SK-N-SH (cell line): ENCODE measurements at regions not wholly inside any gene's neighbourhood (a gene's known extent, or its start where the extent isn't known, plus 50 kb on each side); places are given as distances from the start of the nearest gene placed in this dataset.
A peak's percentile ranks its signal among the peaks of the same experiment; 100 is the strongest.

ENCODE experiments used
- CTCF ChIA-PET: fragments of 300-600, 350-600 bp; formaldehyde crosslinking; extraction: SDS; loops from one replicate; lab custom pipeline; 2021; lab: Yijun Ruan, JAX
- POLR2A ChIA-PET: fragments of 350-600 bp; sonication (Branson Sonifier 250); formaldehyde crosslinking; extraction: SDS; loops from one replicate; lab custom pipeline; 2020; ENCODE audit warnings: antibody characterized with exemption, inconsistent platforms; lab: Yijun Ruan, JAX
- DNase-seq: peaks from one replicate; pipeline ENCODE4 v3.0.0; 2012
- H2AFZ ChIP-seq: fragments of 200-600 bp; sonication (generic); 2 replicates; pipeline ENCODE4 v1.8.1; 2016; ENCODE audit warnings: antibody characterized with exemption, mild to moderate bottlenecking, low read depth
- H3F3A ChIP-seq: fragments of 200-600 bp; sonication (generic); replicated peaks from 2 replicates; pipeline ENCODE3; 2016; ENCODE audit warnings: antibody characterized with exemption, mild to moderate bottlenecking; ENCODE audit not compliant: insufficient read depth
- H3K27ac ChIP-seq, 2 experiments: fragments of 200-500 bp in 1 of 2; fragments of 200-600 bp in 1 of 2; sonication (Bioruptor generic) in 1 of 2; sonication (generic), shearing (Covaris generic) in 1 of 2; 2 replicates each; pipeline versions ENCODE4 v1.5.1 to v1.6.1; 2014 to 2016; ENCODE audit warnings: low read depth in 2 of 2, inconsistent platforms in 1 of 2, low read length in 1 of 2, mild to moderate bottlenecking in 1 of 2, mixed read lengths in 1 of 2
- H3K27me3 ChIP-seq: fragments of 200-600 bp; sonication (generic), shearing (Covaris generic); 2 replicates; pipeline ENCODE4 v1.6.1; 2016; ENCODE audit warnings: mixed run types; ENCODE audit not compliant: insufficient read depth
- H3K36me3 ChIP-seq, 2 experiments: fragments of 200-500 bp in 1 of 2; fragments of 200-600 bp in 1 of 2; sonication (Bioruptor generic) in 1 of 2; sonication (generic) in 1 of 2; replicated peaks in 1 of 2; 2 replicates each; pipeline versions ENCODE3 to v1.5.1; 2014 to 2016; ENCODE audit warnings: low read length in 1 of 2, mild to moderate bottlenecking in 1 of 2; ENCODE audit not compliant: insufficient read depth in 2 of 2, control insufficient read depth in 1 of 2
- H3K4me1 ChIP-seq, 2 experiments: fragments of 200-500 bp in 1 of 2; fragments of 200-600 bp in 1 of 2; sonication (Bioruptor generic) in 1 of 2; sonication (generic), shearing (Covaris generic) in 1 of 2; 2 replicates each; pipeline versions ENCODE4 v1.5.1 to v1.6.1; 2014 to 2016; ENCODE audit warnings: low read depth in 1 of 2, low read length in 1 of 2, mixed run types in 1 of 2; ENCODE audit not compliant: insufficient read depth in 2 of 2, control insufficient read depth in 1 of 2
- H3K4me2 ChIP-seq: fragments of 200-600 bp; sonication (generic), shearing (Covaris generic); 2 replicates; pipeline ENCODE4 v1.6.1; 2017; ENCODE audit warnings: mixed run types
- H3K4me3 ChIP-seq, 2 experiments: fragments of 200-500 bp in 1 of 2; fragments of 200-600 bp in 1 of 2; sonication (Bioruptor generic) in 1 of 2; sonication (generic), shearing (Covaris generic) in 1 of 2; 2 replicates each; pipeline versions ENCODE4 v1.5.1 to v1.8.1; 2014 to 2016; ENCODE audit warnings: low read depth in 2 of 2, inconsistent platforms in 1 of 2, low read length in 1 of 2, mild to moderate bottlenecking in 1 of 2, mixed read lengths in 1 of 2, moderate library complexity in 1 of 2
- H3K79me2 ChIP-seq: fragments of 200-600 bp; sonication (generic); 2 replicates; pipeline ENCODE4 v1.8.1; 2017; ENCODE audit warnings: mild to moderate bottlenecking; ENCODE audit not compliant: insufficient read depth
- H3K9ac ChIP-seq: fragments of 200-600 bp; sonication (generic); 2 replicates; pipeline ENCODE4 v1.6.1; 2017; ENCODE audit warnings: mixed run types
- H3K9me2 ChIP-seq: fragments of 200-600 bp; sonication (generic); 2 replicates; pipeline ENCODE4 v1.6.1; 2017; ENCODE audit warnings: mixed run types
- H3K9me3 ChIP-seq: fragments of 200-600 bp; sonication (generic); 2 replicates; pipeline ENCODE4 v1.6.1; 2017; ENCODE audit warnings: mixed run types, mild to moderate bottlenecking, moderate library complexity
- H4K20me1 ChIP-seq: fragments of 200-600 bp; sonication (generic); 2 replicates; pipeline ENCODE4 v1.6.1; 2017; ENCODE audit warnings: mild to moderate bottlenecking, mixed run types; ENCODE audit not compliant: insufficient read depth
- CHD2 ChIP-seq: fragments of 150-350 bp; IDR thresholded peaks from 2 replicates; pipeline ENCODE4 v1.6.1; 2018; ENCODE audit warnings: low read length; ENCODE audit not compliant: partially characterized antibody
- EP300 ChIP-seq, 2 experiments: IDR thresholded peaks; 2 replicates each; pipeline versions ENCODE4 v1.4.0 to v1.6.1; 2012; ENCODE audit warnings: borderline replicate concordance in 1 of 2, low read depth in 1 of 2, low read length in 1 of 2
- FOSL2 ChIP-seq: IDR thresholded peaks from 2 replicates; pipeline ENCODE4 v1.4.0; 2012; ENCODE audit warnings: low read depth, mild to moderate bottlenecking, moderate library complexity, borderline replicate concordance
- FOXM1 ChIP-seq: IDR thresholded peaks from 2 replicates; pipeline ENCODE4 v1.4.0; 2012; ENCODE audit warnings: low read depth, mild to moderate bottlenecking
- GABPA ChIP-seq: IDR thresholded peaks from 2 replicates; pipeline ENCODE4 v1.4.0; 2012; ENCODE audit warnings: low read depth, mild to moderate bottlenecking
- GATA2 ChIP-seq: sonication (generic); formaldehyde crosslinking; IDR thresholded peaks from 2 replicates; pipeline ENCODE4 v1.5.0; 2020; ENCODE audit warnings: mild to moderate bottlenecking, missing genetic modification reagents
- NFIC ChIP-seq: IDR thresholded peaks from 2 replicates; pipeline ENCODE4 v1.4.0; 2012; ENCODE audit warnings: borderline replicate concordance
- RCOR1 ChIP-seq: fragments of 150-350 bp; IDR thresholded peaks from 2 replicates; pipeline ENCODE4 v1.6.1; 2017; ENCODE audit warnings: antibody characterized with exemption, low read length
- SMC3 ChIP-seq: IDR thresholded peaks from 2 replicates; pipeline ENCODE4 v1.6.1; 2012; ENCODE audit warnings: low read depth, low read length, improper control_type of control experiment
- TAF1 ChIP-seq: IDR thresholded peaks from 2 replicates; pipeline ENCODE4 v1.6.1; 2012; ENCODE audit warnings: low read depth, mild to moderate bottlenecking, low read length, moderate library complexity, borderline replicate concordance
- TEAD4 ChIP-seq: IDR thresholded peaks from 2 replicates; pipeline ENCODE4 v1.4.0; 2012; ENCODE audit warnings: mild to moderate bottlenecking, borderline replicate concordance; ENCODE audit not compliant: insufficient read depth
- YY1 ChIP-seq: IDR thresholded peaks from 2 replicates; pipeline ENCODE4 v1.4.0; 2012; ENCODE audit warnings: low read depth, mild to moderate bottlenecking
- WGBS: methylation state at CpG from one replicate; pipeline ENCODE4 v1.1.6; 2017; ENCODE audit warnings: low lambda C conversion rate; 5-methylcytosine and 5-hydroxymethylcytosine counted together
- TF ChIP-seq, protein P1 (sequence below): IDR thresholded peaks from 2 replicates; pipeline ENCODE4; 2012
- TF ChIP-seq, protein P2 (sequence below): IDR thresholded peaks from 2 replicates; pipeline ENCODE4 v1.4.0; 2012; ENCODE audit warnings: low read depth
- TF ChIP-seq, protein P3 (sequence below): IDR thresholded peaks from 2 replicates; pipeline ENCODE4 v1.4.0; 2012; ENCODE audit warnings: low read depth, borderline replicate concordance
- TF ChIP-seq, protein P4 (sequence below): fragments of 200-600 bp; sonication (generic); IDR thresholded peaks from 2 replicates; pipeline ENCODE4 v1.6.1; 2017; ENCODE audit warnings: antibody characterized with exemption, mild to moderate bottlenecking, moderate library complexity
- TF ChIP-seq, protein P5 (sequence below): IDR thresholded peaks from 2 replicates; pipeline ENCODE4 v1.6.1; 2012; ENCODE audit warnings: mild to moderate bottlenecking, low read depth, low read length, moderate library complexity
- TF ChIP-seq, protein P6 (sequence below): IDR thresholded peaks from 2 replicates; pipeline ENCODE4 v1.4.0; 2012; ENCODE audit warnings: low read depth, borderline replicate concordance

DNA sequence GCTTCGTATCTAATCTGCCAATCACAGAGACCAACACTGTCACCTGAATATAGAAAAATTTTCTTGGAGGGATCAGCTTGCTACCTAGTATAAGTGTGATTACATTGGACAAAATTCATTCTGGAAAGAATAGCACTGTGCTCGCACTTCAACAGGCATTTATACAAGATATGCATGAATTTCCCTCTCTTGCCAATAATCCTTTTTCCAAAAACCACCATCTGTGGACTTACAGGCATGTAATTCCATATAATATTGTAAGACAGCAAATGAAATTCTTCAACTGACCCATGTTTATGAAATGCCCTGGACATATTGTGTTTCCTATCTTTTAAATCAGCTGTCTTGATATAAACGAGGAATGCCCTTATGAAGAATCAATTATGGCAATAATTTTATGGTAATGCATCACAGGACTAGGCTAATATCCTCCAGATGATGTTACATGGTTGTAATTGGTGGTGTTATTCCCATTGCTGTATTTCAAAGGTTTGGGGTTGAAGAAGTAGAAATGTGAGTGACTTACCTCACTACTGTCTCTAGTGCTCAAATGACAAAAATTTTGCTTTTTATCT, 861.4 kb upstream of the NECTIN3 start:
- Histone ChIP-seq H3K9me3 (no peaks in the 10 kb centered on the region), H4K20me1 (no peaks in the 10 kb centered on the region), H3F3A (no peaks in the 10 kb centered on the region), H3K36me3 (no peaks in the 10 kb centered on the region), H3K4me1 (no peaks in the 10 kb centered on the region), H2AFZ (no peak overlapping the region), H3K9ac (no peak overlapping the region), H3K4me2 (no peak overlapping the region), H3K27me3 (no peaks in the 10 kb centered on the region), H3K27ac (no peak overlapping the region), H3K4me3 (no peak overlapping the region), H3K9me2 (no peaks in the 10 kb centered on the region), H3K79me2 (no peaks in the 10 kb centered on the region)
- ChIA-PET CTCF (no interaction called here), POLR2A (no interaction called here)
- DNase-seq: peak; percentile 14
- 48% methylated on average over 3 of the region's 3 CpGs for WGBS
- no peak for TF ChIP-seq GABPA
- TF ChIP-seq, protein P1, sequence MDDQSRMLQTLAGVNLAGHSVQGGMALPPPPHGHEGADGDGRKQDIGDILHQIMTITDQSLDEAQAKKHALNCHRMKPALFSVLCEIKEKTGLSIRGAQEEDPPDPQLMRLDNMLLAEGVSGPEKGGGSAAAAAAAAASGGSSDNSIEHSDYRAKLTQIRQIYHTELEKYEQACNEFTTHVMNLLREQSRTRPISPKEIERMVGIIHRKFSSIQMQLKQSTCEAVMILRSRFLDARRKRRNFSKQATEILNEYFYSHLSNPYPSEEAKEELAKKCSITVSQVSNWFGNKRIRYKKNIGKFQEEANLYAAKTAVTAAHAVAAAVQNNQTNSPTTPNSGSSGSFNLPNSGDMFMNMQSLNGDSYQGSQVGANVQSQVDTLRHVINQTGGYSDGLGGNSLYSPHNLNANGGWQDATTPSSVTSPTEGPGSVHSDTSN: no peak
- TF ChIP-seq, protein P2, sequence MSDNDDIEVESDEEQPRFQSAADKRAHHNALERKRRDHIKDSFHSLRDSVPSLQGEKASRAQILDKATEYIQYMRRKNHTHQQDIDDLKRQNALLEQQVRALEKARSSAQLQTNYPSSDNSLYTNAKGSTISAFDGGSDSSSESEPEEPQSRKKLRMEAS: no peak
- TF ChIP-seq GATA2: peak; percentile 73
- peak; percentile 79; the same call in 1 of the 2 replicates for TF ChIP-seq RCOR1
- no peak for TF ChIP-seq FOXM1
- TF ChIP-seq, protein P3, sequence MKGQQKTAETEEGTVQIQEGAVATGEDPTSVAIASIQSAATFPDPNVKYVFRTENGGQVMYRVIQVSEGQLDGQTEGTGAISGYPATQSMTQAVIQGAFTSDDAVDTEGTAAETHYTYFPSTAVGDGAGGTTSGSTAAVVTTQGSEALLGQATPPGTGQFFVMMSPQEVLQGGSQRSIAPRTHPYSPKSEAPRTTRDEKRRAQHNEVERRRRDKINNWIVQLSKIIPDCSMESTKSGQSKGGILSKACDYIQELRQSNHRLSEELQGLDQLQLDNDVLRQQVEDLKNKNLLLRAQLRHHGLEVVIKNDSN: no peak
- no peak for TF ChIP-seq FOSL2
- TF ChIP-seq SMC3: no peak
- TF ChIP-seq, protein P4, sequence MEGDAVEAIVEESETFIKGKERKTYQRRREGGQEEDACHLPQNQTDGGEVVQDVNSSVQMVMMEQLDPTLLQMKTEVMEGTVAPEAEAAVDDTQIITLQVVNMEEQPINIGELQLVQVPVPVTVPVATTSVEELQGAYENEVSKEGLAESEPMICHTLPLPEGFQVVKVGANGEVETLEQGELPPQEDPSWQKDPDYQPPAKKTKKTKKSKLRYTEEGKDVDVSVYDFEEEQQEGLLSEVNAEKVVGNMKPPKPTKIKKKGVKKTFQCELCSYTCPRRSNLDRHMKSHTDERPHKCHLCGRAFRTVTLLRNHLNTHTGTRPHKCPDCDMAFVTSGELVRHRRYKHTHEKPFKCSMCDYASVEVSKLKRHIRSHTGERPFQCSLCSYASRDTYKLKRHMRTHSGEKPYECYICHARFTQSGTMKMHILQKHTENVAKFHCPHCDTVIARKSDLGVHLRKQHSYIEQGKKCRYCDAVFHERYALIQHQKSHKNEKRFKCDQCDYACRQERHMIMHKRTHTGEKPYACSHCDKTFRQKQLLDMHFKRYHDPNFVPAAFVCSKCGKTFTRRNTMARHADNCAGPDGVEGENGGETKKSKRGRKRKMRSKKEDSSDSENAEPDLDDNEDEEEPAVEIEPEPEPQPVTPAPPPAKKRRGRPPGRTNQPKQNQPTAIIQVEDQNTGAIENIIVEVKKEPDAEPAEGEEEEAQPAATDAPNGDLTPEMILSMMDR: no peak
- TF ChIP-seq, protein P5, sequence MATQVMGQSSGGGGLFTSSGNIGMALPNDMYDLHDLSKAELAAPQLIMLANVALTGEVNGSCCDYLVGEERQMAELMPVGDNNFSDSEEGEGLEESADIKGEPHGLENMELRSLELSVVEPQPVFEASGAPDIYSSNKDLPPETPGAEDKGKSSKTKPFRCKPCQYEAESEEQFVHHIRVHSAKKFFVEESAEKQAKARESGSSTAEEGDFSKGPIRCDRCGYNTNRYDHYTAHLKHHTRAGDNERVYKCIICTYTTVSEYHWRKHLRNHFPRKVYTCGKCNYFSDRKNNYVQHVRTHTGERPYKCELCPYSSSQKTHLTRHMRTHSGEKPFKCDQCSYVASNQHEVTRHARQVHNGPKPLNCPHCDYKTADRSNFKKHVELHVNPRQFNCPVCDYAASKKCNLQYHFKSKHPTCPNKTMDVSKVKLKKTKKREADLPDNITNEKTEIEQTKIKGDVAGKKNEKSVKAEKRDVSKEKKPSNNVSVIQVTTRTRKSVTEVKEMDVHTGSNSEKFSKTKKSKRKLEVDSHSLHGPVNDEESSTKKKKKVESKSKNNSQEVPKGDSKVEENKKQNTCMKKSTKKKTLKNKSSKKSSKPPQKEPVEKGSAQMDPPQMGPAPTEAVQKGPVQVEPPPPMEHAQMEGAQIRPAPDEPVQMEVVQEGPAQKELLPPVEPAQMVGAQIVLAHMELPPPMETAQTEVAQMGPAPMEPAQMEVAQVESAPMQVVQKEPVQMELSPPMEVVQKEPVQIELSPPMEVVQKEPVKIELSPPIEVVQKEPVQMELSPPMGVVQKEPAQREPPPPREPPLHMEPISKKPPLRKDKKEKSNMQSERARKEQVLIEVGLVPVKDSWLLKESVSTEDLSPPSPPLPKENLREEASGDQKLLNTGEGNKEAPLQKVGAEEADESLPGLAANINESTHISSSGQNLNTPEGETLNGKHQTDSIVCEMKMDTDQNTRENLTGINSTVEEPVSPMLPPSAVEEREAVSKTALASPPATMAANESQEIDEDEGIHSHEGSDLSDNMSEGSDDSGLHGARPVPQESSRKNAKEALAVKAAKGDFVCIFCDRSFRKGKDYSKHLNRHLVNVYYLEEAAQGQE: no peak
- TF ChIP-seq, protein P6, sequence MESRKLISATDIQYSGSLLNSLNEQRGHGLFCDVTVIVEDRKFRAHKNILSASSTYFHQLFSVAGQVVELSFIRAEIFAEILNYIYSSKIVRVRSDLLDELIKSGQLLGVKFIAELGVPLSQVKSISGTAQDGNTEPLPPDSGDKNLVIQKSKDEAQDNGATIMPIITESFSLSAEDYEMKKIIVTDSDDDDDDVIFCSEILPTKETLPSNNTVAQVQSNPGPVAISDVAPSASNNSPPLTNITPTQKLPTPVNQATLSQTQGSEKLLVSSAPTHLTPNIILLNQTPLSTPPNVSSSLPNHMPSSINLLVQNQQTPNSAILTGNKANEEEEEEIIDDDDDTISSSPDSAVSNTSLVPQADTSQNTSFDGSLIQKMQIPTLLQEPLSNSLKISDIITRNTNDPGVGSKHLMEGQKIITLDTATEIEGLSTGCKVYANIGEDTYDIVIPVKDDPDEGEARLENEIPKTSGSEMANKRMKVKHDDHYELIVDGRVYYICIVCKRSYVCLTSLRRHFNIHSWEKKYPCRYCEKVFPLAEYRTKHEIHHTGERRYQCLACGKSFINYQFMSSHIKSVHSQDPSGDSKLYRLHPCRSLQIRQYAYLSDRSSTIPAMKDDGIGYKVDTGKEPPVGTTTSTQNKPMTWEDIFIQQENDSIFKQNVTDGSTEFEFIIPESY: no peak
- TF ChIP-seq EP300 (IDR thresholded peaks at IDR 0.05; ENCODE audit: borderline replicate concordance in 1 of 2, low read depth in 1 of 2, low read length in 1 of 2): peak in 1 of 2 experiments; percentile 72; a peak in 2 of 4 replicates
- no peak for TF ChIP-seq TAF1
- no peak for TF ChIP-seq TEAD4
- TF ChIP-seq CHD2: peak; percentile 41
- no peak for TF ChIP-seq NFIC
- no peak for TF ChIP-seq YY1
